ENCODE measurements at regions not wholly inside any gene's neighbourhood (a gene's known extent, or its start where the extent isn't known, plus 50 kb on each side); places are given as distances from the start of the nearest gene placed in this dataset.

- DNase-seq (ENCODE audit: low spot score), result no peak
Measured at GRCh38 chr20:60064554-60065196, 106.5 kb downstream of the CDH26 start.

- no peak for DNase-seq (ENCODE audit: low spot score)
Measured at GRCh38 chr20:60065741-60066437, 107.7 kb downstream of the CDH26 start.

GRCh38 chr20:60066438-60066823, 108.2 kb downstream of the CDH26 start:
- no peak for DNase-seq (ENCODE audit: low spot score)

- no peak for DNase-seq (ENCODE audit: low spot score)
Measured at GRCh38 chr20:60068509-60068908, 110.3 kb downstream of the CDH26 start.

- no peak for DNase-seq (ENCODE audit: low spot score)
Measured at GRCh38 chr20:60069656-60070055, 111.4 kb downstream of the CDH26 start.

GRCh38 chr20:60070791-60071190, 112.6 kb downstream of the CDH26 start:
- no peak for DNase-seq (ENCODE audit: low spot score)

- no peak for DNase-seq (ENCODE audit: low spot score)
Measured at GRCh38 chr20:60071965-60072364, 113.7 kb downstream of the CDH26 start.

DNA sequence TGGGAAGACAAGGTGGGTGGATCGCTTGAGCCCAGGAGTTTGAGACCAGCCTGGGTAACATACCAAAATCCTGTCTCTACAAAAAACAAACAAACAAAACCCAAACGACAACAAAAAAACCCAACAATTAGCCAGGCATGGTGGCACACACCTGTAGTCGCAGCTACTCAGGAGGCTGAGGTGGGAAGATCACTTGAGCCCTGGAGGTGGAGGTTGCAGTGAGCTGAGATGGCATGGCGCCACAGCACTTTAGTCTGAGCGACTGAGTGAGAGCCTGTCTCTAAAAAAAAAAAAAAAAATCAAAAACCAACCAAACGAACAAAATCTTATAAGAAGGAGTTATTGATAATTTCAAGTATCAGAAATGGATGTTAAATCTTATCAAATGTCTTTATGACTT, 114.9 kb downstream of the CDH26 start:
- no peak for DNase-seq (ENCODE audit: low spot score)

DNA sequence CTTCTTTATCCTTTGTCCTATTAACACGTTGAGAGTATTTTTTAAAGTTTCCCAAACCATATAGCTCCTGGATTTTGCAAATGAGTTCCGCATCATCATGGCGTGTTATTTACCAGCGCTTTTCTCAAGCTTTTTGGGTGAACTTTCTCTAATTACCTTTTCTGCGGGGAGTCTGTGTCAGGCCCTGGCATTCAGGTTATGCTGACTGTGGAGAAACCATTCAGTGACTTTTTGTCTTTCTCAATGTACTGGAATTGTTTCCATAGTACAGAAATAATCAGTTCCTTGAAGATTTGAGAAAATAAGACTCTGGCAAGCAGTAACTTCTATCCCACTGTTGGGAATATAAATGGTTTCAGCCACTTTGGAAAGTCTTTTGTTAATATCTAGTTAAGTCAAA, 115.3 kb downstream of the CDH26 start:
- no peak for DNase-seq (ENCODE audit: low spot score)

- no peak for DNase-seq (ENCODE audit: low spot score)
Measured at GRCh38 chr20:60074276-60074675, 116.1 kb downstream of the CDH26 start.

- no peak for DNase-seq (ENCODE audit: low spot score)
Measured at GRCh38 chr20:60078351-60079250, 120.4 kb downstream of the CDH26 start.

DNA sequence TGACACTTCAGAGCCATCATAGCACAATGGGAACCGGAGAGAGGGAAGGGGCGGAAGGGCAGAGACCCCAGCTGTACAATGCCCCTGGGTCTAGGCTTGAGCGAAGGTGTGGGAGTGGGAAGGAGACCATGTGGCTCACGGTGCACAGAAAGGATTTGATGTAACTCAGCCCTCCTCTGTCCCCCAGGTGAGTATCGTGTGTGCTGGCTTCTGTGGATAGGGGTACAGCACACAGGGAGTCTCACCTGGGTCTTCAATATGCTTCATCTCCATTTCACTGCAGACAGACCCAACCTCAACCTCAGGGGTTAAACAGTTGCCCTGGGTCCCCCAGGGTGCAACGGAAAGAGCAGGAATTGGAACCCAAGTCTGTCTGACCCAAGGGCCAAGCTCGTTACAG, 122.2 kb downstream of the CDH26 start:
- no peak for DNase-seq (ENCODE audit: low spot score)

DNA sequence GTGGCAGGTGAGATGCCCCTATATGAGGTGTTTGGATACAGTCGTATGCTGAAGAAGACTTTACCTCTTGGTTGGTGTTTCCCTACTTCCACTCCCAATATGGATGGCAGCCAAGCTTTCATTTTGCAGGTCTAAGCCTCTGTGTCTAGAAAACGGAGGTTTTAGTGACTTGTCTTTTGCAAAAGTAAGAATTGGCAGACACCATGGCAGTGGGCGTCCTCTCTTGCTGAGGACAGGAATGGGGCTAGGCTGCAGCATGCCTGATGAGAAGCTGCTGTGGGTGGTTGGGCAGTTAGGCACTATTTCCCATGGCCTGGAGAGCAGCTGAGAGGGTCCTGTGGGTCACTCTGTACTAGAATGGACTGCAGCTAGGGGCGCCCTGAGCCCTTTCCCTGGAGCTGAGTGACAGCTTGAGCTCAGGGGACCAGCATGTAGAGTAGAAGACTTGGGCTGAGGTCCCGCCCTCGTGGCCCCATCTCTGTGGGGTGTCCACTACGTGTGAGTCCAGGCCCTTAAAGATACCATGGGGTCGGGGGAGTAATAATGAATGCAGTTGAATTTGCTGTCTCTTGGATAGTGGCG, 127.4 kb downstream of the CDH26 start:
- no peak for DNase-seq (ENCODE audit: low spot score)

- DNase-seq (ENCODE audit: low spot score), result no peak
Measured at GRCh38 chr20:60086821-60087562, 128.8 kb downstream of the CDH26 start.

GRCh38 chr20:60087563-60088105, 129.4 kb downstream of the CDH26 start:
- DNase-seq (ENCODE audit: low spot score), result no peak

DNA sequence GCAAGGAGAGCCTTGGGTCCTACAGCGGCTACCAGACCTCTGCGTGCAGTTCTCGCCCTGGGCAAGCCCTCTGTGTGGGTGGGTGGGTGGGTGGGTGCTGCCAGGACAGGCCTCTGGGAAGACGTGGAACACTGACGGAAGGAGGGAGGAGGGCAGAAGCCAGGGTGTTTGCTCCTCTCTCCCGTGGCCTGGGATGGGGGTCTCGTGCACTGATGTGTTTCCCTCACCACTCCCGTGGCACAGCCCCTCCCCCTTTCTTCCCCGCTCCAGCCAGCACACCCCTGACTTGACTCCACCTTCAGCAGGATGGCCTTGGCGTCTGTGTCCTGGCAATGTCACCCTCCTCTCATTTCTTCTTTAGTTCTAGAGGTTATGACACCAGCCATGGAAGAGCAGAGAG, 130.0 kb downstream of the CDH26 start:
- no peak for DNase-seq (ENCODE audit: low spot score)

DNA sequence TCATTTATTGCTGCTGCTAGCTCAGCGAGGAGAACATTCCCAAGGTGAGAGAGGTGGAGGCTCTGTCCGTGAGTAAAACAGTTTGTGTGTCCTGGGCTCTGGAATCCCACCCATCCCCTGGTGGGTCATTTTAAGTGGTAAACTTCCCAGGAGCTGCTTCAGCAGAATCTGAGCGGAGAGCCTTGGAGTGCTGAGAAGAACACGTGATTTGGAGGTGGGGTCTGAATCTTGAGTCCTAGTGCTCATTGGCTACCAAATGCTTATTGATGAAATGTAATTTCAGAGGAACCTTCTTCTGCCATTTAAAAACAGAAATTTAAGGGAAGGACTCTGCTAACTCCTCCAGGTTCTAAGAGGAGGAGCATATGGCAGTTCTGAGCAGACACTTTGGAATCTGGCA, 132.4 kb downstream of the CDH26 start:
- DNase-seq (ENCODE audit: low spot score), result no peak

GRCh38 chr20:60091305-60091704, 133.1 kb downstream of the CDH26 start:
- no peak for DNase-seq (ENCODE audit: low spot score)

DNA sequence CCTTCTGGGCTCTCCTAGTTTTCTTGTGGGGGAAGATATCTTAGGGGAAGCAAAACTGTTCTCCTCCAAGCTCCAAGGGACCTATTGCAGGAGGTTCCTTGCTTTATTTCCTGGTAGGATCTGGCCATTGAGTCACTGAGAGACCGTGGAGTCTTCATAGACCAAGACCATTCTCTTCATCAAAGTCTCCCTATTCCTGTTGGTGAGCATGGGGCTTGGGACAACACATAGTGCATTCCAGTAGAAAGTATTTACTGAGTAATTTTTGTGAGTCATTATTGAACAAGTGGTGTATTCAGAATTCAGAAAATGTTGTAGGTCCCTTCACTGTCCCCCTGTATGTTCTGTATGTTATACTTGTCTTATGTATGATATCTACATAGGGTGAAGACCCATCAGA, 133.6 kb downstream of the CDH26 start:
- peak; percentile 25 for DNase-seq (ENCODE audit: low spot score)

GRCh38 chr20:60092729-60093128, 134.5 kb downstream of the CDH26 start:
- no peak for DNase-seq (ENCODE audit: low spot score)

GRCh38 chr20:60095456-60095855, 137.2 kb downstream of the CDH26 start:
- no peak for DNase-seq (ENCODE audit: low spot score)

DNA sequence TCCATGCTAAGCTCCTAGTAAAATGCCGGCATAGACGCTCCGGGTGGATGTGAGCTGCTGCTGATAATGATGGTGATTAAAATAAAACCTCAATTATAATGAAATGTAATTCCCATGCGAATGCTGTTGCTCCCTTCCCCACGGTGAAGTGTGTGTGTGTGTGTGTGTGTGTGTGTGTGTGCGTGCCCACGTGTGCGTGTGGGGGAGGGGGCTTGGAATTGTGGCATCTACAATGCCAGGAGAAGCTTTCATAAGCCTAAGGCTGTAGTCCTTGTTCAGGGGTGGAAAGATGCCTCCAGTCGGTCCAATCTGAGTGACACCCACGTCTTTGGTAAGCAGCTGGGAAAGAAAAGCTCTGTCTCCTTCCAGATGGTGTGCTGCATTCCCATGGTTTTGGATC, 137.9 kb downstream of the CDH26 start:
- no peak for DNase-seq (ENCODE audit: low spot score)

Measured in AG08395 (cell line).